Thyroid gland (tissue), 4 donors: ENCODE measurements at regions not wholly inside any gene's neighbourhood (a gene's known extent, or its start where the extent isn't known, plus 50 kb on each side); places are given as distances from the start of the nearest gene placed in this dataset.

ENCODE experiments used
- POLR2A ChIP-seq, 2 donors: fragments of 450-650 bp; IDR thresholded peaks; one replicate each; pipeline ENCODE4 v1.6.1; 2017; ENCODE audit warnings: antibody characterized with exemption in 2 of 2, mild to moderate bottlenecking in 2 of 2, moderate library complexity in 1 of 2
- TF ChIP-seq, protein P1 (sequence below), 6 experiments: fragments of 200-600 bp in 3 of 6; fragments of 450-650 bp in 3 of 6; sonication (generic) in 3 of 6; IDR thresholded peaks; one replicate each; pipeline ENCODE4 v1.5.1; 2016 to 2019; ENCODE audit warnings: antibody characterized with exemption in 6 of 6, mild to moderate bottlenecking in 2 of 6, inconsistent platforms in 1 of 6, moderate library complexity in 1 of 6

DNA sequence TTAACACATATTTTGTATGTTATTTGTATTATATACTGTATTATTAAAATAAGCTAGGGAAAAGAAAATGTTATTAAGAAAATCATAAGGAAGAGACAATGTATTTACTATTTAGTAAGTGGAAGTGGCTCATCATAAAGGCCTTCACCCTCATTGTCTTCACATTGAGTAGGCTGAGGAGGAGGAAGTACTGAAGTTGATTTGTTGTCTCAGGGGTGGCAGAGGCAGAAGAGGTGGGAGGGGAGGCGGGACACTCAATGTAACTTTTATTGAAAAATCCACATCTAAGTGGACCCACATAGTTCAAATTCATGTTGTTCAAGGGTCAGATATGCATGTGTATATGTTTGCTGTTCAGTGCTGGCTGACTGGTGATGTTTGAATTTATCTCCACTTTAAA lies 210.2 kb upstream of the CITED2 start:
- no peak for TF ChIP-seq POLR2A (IDR thresholded peaks at IDR 0.05)
- TF ChIP-seq, protein P1, sequence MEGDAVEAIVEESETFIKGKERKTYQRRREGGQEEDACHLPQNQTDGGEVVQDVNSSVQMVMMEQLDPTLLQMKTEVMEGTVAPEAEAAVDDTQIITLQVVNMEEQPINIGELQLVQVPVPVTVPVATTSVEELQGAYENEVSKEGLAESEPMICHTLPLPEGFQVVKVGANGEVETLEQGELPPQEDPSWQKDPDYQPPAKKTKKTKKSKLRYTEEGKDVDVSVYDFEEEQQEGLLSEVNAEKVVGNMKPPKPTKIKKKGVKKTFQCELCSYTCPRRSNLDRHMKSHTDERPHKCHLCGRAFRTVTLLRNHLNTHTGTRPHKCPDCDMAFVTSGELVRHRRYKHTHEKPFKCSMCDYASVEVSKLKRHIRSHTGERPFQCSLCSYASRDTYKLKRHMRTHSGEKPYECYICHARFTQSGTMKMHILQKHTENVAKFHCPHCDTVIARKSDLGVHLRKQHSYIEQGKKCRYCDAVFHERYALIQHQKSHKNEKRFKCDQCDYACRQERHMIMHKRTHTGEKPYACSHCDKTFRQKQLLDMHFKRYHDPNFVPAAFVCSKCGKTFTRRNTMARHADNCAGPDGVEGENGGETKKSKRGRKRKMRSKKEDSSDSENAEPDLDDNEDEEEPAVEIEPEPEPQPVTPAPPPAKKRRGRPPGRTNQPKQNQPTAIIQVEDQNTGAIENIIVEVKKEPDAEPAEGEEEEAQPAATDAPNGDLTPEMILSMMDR (IDR thresholded peaks at IDR 0.05): no peak
